ENCODE measurements at regions not wholly inside any gene's neighbourhood (a gene's known extent, or its start where the extent isn't known, plus 50 kb on each side); places are given as distances from the start of the nearest gene placed in this dataset.
A peak's percentile ranks its signal among the peaks of the same experiment; 100 is the strongest.

DNA sequence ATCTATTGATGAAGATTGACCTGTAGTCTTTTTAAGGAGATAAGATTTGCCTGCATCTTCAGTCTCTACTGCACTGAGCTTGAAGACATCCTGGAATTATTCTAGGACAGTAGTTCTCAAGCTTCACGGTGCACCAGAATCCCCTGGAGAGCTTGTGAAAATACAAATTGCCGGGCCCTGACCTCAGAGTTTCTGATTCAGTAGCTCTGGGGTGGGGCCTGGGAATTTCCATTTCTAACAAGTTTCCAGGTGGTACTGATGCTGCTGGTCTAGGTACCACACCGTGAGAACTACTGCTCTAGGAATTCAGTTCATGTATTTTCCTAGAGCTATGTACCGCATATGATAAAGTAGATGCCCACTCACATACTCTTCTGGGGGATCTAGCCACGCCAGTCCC is 246.1 kb downstream of the HS3ST3B1 start:
- TF ChIP-seq NR2C2 (CRISPR knock-in tag; IDR thresholded peaks at IDR 0.05) (no peak), TEAD4 (CRISPR knock-in tag; IDR thresholded peaks at IDR 0.05) (no peak), ZNF219 (CRISPR knock-in tag; IDR thresholded peaks at IDR 0.05; ENCODE audit: borderline replicate concordance) (no peak), PREB (CRISPR knock-in tag; IDR thresholded peaks at IDR 0.05; ENCODE audit: borderline replicate concordance) (no peak), ZNF396 (CRISPR knock-in tag; IDR thresholded peaks at IDR 0.05; ENCODE audit: borderline replicate concordance) (no peak), ZBTB21 (CRISPR knock-in tag; IDR thresholded peaks at IDR 0.05; ENCODE audit: borderline replicate concordance) (no peak), FOXJ3 (CRISPR knock-in tag; IDR thresholded peaks at IDR 0.05; ENCODE audit: borderline replicate concordance) (no peak), IRF2 (CRISPR knock-in tag; IDR thresholded peaks at IDR 0.05; ENCODE audit: borderline replicate concordance, low read depth) (no peak), GABPB1 (CRISPR knock-in tag; IDR thresholded peaks at IDR 0.05) (no peak), CREB1 (CRISPR knock-in tag; IDR thresholded peaks at IDR 0.05) (no peak), HMGA2 (CRISPR knock-in tag; IDR thresholded peaks at IDR 0.05) (no peak)
- TF ChIP-seq, protein P1, sequence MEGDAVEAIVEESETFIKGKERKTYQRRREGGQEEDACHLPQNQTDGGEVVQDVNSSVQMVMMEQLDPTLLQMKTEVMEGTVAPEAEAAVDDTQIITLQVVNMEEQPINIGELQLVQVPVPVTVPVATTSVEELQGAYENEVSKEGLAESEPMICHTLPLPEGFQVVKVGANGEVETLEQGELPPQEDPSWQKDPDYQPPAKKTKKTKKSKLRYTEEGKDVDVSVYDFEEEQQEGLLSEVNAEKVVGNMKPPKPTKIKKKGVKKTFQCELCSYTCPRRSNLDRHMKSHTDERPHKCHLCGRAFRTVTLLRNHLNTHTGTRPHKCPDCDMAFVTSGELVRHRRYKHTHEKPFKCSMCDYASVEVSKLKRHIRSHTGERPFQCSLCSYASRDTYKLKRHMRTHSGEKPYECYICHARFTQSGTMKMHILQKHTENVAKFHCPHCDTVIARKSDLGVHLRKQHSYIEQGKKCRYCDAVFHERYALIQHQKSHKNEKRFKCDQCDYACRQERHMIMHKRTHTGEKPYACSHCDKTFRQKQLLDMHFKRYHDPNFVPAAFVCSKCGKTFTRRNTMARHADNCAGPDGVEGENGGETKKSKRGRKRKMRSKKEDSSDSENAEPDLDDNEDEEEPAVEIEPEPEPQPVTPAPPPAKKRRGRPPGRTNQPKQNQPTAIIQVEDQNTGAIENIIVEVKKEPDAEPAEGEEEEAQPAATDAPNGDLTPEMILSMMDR (IDR thresholded peaks at IDR 0.05) = no peak
- no peak overlapping the region for H3K4me3 Mint-ChIP-seq
- H3K27me3 Mint-ChIP-seq (ENCODE audit: low read depth) = no peaks in the 10 kb centered on the region
- peaks cover 6% of the 10 kb centered on the region; the same call in 1 of the 2 replicates for H3K9me3 Mint-ChIP-seq
- H3K27ac Mint-ChIP-seq = no peak overlapping the region
- peaks cover 17% of the 10 kb centered on the region for H3K4me1 Mint-ChIP-seq
- H3K36me3 Mint-ChIP-seq = 0 out of 2 replicates have a peak, but pooled peaks cover 3% of the 10 kb centered on the region
- ChIA-PET POLR2A (no interaction called here), CTCF (interaction anchor here (0.8 kb wide), 1 partner anchor 246 kb away, joined by 3 read pairs; the partner anchor contains the start of gene HS3ST3B1)
- ATAC-seq = no peak
- no peak for DNase-seq (ENCODE audit: low spot score)

GRCh38 chr17:14545156-14545906 is 244.4 kb downstream of the HS3ST3B1 start:
- no peak for DNase-seq (ENCODE audit: low spot score)
- H3K36me3 Mint-ChIP-seq = 0 out of 2 replicates have a peak, but pooled peaks cover 3% of the 10 kb centered on the region
- H3K9me3 Mint-ChIP-seq = peaks cover 6% of the 10 kb centered on the region; the same call in 1 of the 2 replicates
- no peak; the same call in 1 of the 2 replicates for ATAC-seq
- H3K4me1 Mint-ChIP-seq = peaks cover 23% of the 10 kb centered on the region
- ChIA-PET POLR2A (no interaction called here), CTCF (interaction anchor here (1.2 kb wide), 1 partner anchor 8 kb away, joined by 3 read pairs; no protein-coding TSS in a partner anchor)
- TF ChIP-seq SP1 (CRISPR knock-in tag; conservative IDR thresholded peaks at IDR 0.05) = no peak
- no peak for TF ChIP-seq ZNF396 (CRISPR knock-in tag; IDR thresholded peaks at IDR 0.05; ENCODE audit: borderline replicate concordance)
- TF ChIP-seq TCF7 (CRISPR knock-in tag; IDR thresholded peaks at IDR 0.05; ENCODE audit: low read depth) = no peak
- TF ChIP-seq ZNF416 (CRISPR knock-in tag; IDR thresholded peaks at IDR 0.05) = no peak
- no peak for TF ChIP-seq ZNF423 (CRISPR knock-in tag; IDR thresholded peaks at IDR 0.05)
- H3K4me3 Mint-ChIP-seq = no peak overlapping the region
- H3K27ac Mint-ChIP-seq = no peak overlapping the region
- no peaks in the 10 kb centered on the region; the same call in 1 of the 2 replicates for H3K27me3 Mint-ChIP-seq (ENCODE audit: low read depth)

DNA sequence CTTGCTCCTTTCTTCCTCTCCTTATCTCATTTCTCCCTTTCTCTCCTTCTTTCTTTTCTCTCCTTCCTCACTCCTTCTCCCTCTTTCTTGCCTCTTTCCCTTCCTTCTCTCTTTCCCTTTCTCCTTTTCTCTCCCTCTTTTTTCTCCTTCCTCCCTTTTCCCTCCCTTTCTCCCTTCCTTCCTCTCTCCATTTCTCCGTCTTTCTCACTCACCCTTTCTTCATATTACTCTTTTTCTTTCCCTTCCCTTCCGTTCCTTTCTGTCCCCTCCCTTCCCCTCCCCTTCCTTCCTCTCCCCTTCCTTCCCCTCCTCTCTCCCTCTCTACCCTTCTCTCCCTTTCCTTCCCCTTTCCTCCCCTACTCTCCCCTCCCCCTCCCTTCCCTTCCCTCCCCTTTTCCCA is 240.8 kb downstream of the HS3ST3B1 start:
- DNase-seq (ENCODE audit: low spot score) = no peak
- TF ChIP-seq, protein P2, sequence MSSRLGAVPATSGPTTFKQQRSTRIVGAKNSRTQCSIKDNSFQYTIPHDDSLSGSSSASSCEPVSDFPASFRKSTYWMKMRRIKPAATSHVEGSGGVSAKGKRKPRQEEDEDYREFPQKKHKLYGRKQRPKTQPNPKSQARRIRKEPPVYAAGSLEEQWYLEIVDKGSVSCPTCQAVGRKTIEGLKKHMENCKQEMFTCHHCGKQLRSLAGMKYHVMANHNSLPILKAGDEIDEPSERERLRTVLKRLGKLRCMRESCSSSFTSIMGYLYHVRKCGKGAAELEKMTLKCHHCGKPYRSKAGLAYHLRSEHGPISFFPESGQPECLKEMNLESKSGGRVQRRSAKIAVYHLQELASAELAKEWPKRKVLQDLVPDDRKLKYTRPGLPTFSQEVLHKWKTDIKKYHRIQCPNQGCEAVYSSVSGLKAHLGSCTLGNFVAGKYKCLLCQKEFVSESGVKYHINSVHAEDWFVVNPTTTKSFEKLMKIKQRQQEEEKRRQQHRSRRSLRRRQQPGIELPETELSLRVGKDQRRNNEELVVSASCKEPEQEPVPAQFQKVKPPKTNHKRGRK (CRISPR knock-in tag; IDR thresholded peaks at IDR 0.05; ENCODE audit: borderline replicate concordance) = peak; percentile 89; the same call in 1 of the 2 replicates
- TF ChIP-seq ATF6 (CRISPR knock-in tag; IDR thresholded peaks at IDR 0.05) = no peak
- TF ChIP-seq, protein P3, sequence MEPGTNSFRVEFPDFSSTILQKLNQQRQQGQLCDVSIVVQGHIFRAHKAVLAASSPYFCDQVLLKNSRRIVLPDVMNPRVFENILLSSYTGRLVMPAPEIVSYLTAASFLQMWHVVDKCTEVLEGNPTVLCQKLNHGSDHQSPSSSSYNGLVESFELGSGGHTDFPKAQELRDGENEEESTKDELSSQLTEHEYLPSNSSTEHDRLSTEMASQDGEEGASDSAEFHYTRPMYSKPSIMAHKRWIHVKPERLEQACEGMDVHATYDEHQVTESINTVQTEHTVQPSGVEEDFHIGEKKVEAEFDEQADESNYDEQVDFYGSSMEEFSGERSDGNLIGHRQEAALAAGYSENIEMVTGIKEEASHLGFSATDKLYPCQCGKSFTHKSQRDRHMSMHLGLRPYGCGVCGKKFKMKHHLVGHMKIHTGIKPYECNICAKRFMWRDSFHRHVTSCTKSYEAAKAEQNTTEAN (CRISPR knock-in tag; IDR thresholded peaks at IDR 0.05) = no peak
- no peak overlapping the region for H3K27ac Mint-ChIP-seq
- no peaks in the 10 kb centered on the region; the same call in 1 of the 2 replicates for H3K27me3 Mint-ChIP-seq (ENCODE audit: low read depth)
- peaks cover 20% of the 10 kb centered on the region for H3K4me1 Mint-ChIP-seq
- no peak for ATAC-seq
- ChIA-PET POLR2A (no interaction called here), CTCF (no interaction called here)
- no peak overlapping the region for H3K4me3 Mint-ChIP-seq
- H3K36me3 Mint-ChIP-seq = peaks cover 9% of the 10 kb centered on the region
- H3K9me3 Mint-ChIP-seq = peaks cover 16% of the 10 kb centered on the region

All from WTC11 (cell line).